Neural progenitor cell (in vitro differentiated cells): ENCODE measurements at regions not wholly inside any gene's neighbourhood (a gene's known extent, or its start where the extent isn't known, plus 50 kb on each side); places are given as distances from the start of the nearest gene placed in this dataset.

Experiments used
- DNase-seq: peaks from one replicate; pipeline ENCODE4 v3.0.0-alpha.2; 2016; ENCODE audit warnings: low spot score
- H2AFZ ChIP-seq: fragments of 200-600 bp; sonication (generic); replicated peaks from 2 replicates; pipeline ENCODE4 v1.6.1; 2016; ENCODE audit warnings: antibody characterized with exemption
- H3F3A ChIP-seq: fragments of 200-600 bp; sonication (generic); 2 replicates; pipeline ENCODE4 v1.6.1; 2016; ENCODE audit warnings: antibody characterized with exemption, low read depth
- H3K27ac ChIP-seq: fragments of 200-600 bp; sonication (generic); 2 replicates; pipeline ENCODE4 v1.5.1; 2016; ENCODE audit warnings: mild to moderate bottlenecking
- H3K27me3 ChIP-seq: fragments of 200-600 bp; sonication (generic); 2 replicates; pipeline ENCODE4 v1.6.1; 2016; ENCODE audit warnings: mild to moderate bottlenecking, moderate library complexity
- H3K36me3 ChIP-seq: fragments of 200-600 bp; sonication (generic); 2 replicates; pipeline ENCODE4 v1.5.1; 2016
- H3K4me1 ChIP-seq: fragments of 200-600 bp; sonication (generic); 2 replicates; pipeline ENCODE4 v1.6.1; 2016; ENCODE audit warnings: mixed run types
- H3K4me2 ChIP-seq: fragments of 200-600 bp; sonication (generic); 2 replicates; pipeline ENCODE4 v1.6.1; 2016
- H3K4me3 ChIP-seq: fragments of 200-600 bp; sonication (generic); 2 replicates; pipeline ENCODE4 v1.5.1; 2016
- H3K79me2 ChIP-seq: fragments of 200-600 bp; sonication (generic); 2 replicates; pipeline ENCODE4 v1.6.1; 2016; ENCODE audit warnings: low read depth
- H3K9ac ChIP-seq: fragments of 200-600 bp; sonication (generic); 2 replicates; pipeline ENCODE4 v1.6.1; 2016
- H3K9me3 ChIP-seq: fragments of 200-600 bp; sonication (generic); 2 replicates; pipeline ENCODE4 v1.5.1; 2016; ENCODE audit warnings: low read depth
- H4K20me1 ChIP-seq: fragments of 200-600 bp; sonication (generic); 2 replicates; pipeline ENCODE4 v1.6.1; 2016; ENCODE audit warnings: low read depth
- H3K27ac Mint-ChIP-seq: 3 replicates; pipeline ENCODE4 v1.8.0; 2021; ENCODE audit warnings: mixed read lengths
- H3K27me3 Mint-ChIP-seq: 2 replicates; pipeline ENCODE4 v1.8.0; 2022; ENCODE audit warnings: low read depth, mild to moderate bottlenecking, inconsistent platforms, moderate library complexity, mixed read lengths; ENCODE audit not compliant: insufficient read depth
- H3K36me3 Mint-ChIP-seq: 3 replicates; pipeline ENCODE4 v1.8.0; 2021; ENCODE audit warnings: mixed read lengths
- H3K4me1 Mint-ChIP-seq: 3 replicates; pipeline ENCODE4 v1.8.0; 2021; ENCODE audit warnings: mixed read lengths
- H3K4me3 Mint-ChIP-seq: 3 replicates; pipeline ENCODE4 v1.8.0; 2021; ENCODE audit warnings: mild to moderate bottlenecking, moderate library complexity, mixed read lengths
- H3K9me3 Mint-ChIP-seq: 3 replicates; pipeline ENCODE4 v1.8.0; 2020; ENCODE audit warnings: mixed read lengths
- CTCF ChIP-seq: fragments of 200-600 bp; sonication (generic); IDR thresholded peaks from 2 replicates; pipeline ENCODE4 v1.5.1; 2017; ENCODE audit warnings: antibody characterized with exemption, mild to moderate bottlenecking
- EZH2 ChIP-seq: fragments of 200-600 bp; sonication (generic); IDR thresholded peaks from 2 replicates; pipeline ENCODE4 v1.6.1; 2017; ENCODE audit warnings: antibody characterized with exemption, mild to moderate bottlenecking, moderate library complexity
- EZH2phosphoT487 ChIP-seq: fragments of 200-600 bp; sonication (generic); IDR thresholded peaks from 2 replicates; pipeline ENCODE4 v1.6.1; 2017; ENCODE audit warnings: antibody characterized with exemption

- DNase-seq = no peak
- Histone ChIP-seq H3K36me3 (no peaks in the 10 kb centered on the region), H3K4me2 (no peak overlapping the region), H3K4me3 (no peak overlapping the region), H3K79me2 (no peaks in the 10 kb centered on the region), H3K4me1 (peaks cover 11% of the 10 kb centered on the region), H3F3A (no peaks in the 10 kb centered on the region), H3K27ac (no peak overlapping the region), H3K9ac (no peak overlapping the region), H2AFZ (no peak overlapping the region), H4K20me1 (no peaks in the 10 kb centered on the region), H3K27me3 (no peaks in the 10 kb centered on the region), H3K9me3 (no peaks in the 10 kb centered on the region)
- Mint-ChIP-seq H3K27ac (no peak overlapping the region), H3K36me3 (no peaks in the 10 kb centered on the region), H3K4me1 (peaks cover 31% of the 10 kb centered on the region), H3K9me3 (peaks cover 3% of the 10 kb centered on the region), H3K4me3 (no peak overlapping the region), H3K27me3 (peaks cover 2% of the 10 kb centered on the region)
- no peak for TF ChIP-seq EZH2phosphoT487
- TF ChIP-seq CTCF = no peak
- TF ChIP-seq EZH2 = no peak
These were observed 86.3 kb upstream of the PHLPP1 start for GRCh38 chr18:62629031-62629430.

- H3K4me1 ChIP-seq = peaks cover 19% of the 10 kb centered on the region
These were observed 84.2 kb upstream of the PHLPP1 start for GRCh38 chr18:62631173-62631572.

GRCh38 chr18:62632788-62633455 is 82.4 kb upstream of the PHLPP1 start:
- H3K36me3 ChIP-seq = no peaks in the 10 kb centered on the region
- H3K4me3 Mint-ChIP-seq = no peak overlapping the region
- peaks cover 3% of the 10 kb centered on the region for H3K9me3 Mint-ChIP-seq
- no peak overlapping the region for H2AFZ ChIP-seq
- no peaks in the 10 kb centered on the region for H3K27me3 ChIP-seq
- H3K4me3 ChIP-seq = no peak overlapping the region
- no peak overlapping the region for H3K9ac ChIP-seq
- H3K79me2 ChIP-seq = no peaks in the 10 kb centered on the region
- no peaks in the 10 kb centered on the region for H3F3A ChIP-seq
- no peaks in the 10 kb centered on the region for H3K9me3 ChIP-seq
- peak overlapping the region; percentile 27 for H3K27ac Mint-ChIP-seq
- peaks cover 2% of the 10 kb centered on the region for H3K27me3 Mint-ChIP-seq
- DNase-seq = no peak
- no peak overlapping the region for H3K27ac ChIP-seq
- H3K4me1 Mint-ChIP-seq = peaks cover 35% of the 10 kb centered on the region
- no peak overlapping the region for H3K4me2 ChIP-seq
- H3K36me3 Mint-ChIP-seq = no peaks in the 10 kb centered on the region
- no peaks in the 10 kb centered on the region for H4K20me1 ChIP-seq
- H3K4me1 ChIP-seq = peaks cover 13% of the 10 kb centered on the region
- TF ChIP-seq EZH2 (no peak), CTCF (no peak), EZH2phosphoT487 (no peak)

More at GRCh38 chr18:62631173-62631572, 84.2 kb upstream of the PHLPP1 start:
- no peaks in the 10 kb centered on the region for H3F3A ChIP-seq
- no peak overlapping the region for H3K27ac ChIP-seq
- H3K9ac ChIP-seq = no peak overlapping the region
- peaks cover 3% of the 10 kb centered on the region for H3K9me3 Mint-ChIP-seq
- no peak overlapping the region for H3K4me3 ChIP-seq
- H3K27me3 ChIP-seq = no peaks in the 10 kb centered on the region
- no peaks in the 10 kb centered on the region for H3K9me3 ChIP-seq
- no peak overlapping the region for H3K4me2 ChIP-seq
- H3K27me3 Mint-ChIP-seq = peaks cover 2% of the 10 kb centered on the region
- no peak for DNase-seq
- no peaks in the 10 kb centered on the region for H3K79me2 ChIP-seq
- no peak for TF ChIP-seq CTCF
- TF ChIP-seq EZH2 = no peak
- no peak for TF ChIP-seq EZH2phosphoT487
- H3K36me3 ChIP-seq = no peaks in the 10 kb centered on the region
- peak overlapping the region; percentile 74 for H3K27ac Mint-ChIP-seq
- H2AFZ ChIP-seq = no peak overlapping the region
- H4K20me1 ChIP-seq = no peaks in the 10 kb centered on the region
- H3K36me3 Mint-ChIP-seq = no peaks in the 10 kb centered on the region
- no peak overlapping the region for H3K4me3 Mint-ChIP-seq
- peaks cover 35% of the 10 kb centered on the region for H3K4me1 Mint-ChIP-seq
